ENCODE measurements at regions not wholly inside any gene's neighbourhood (a gene's known extent, or its start where the extent isn't known, plus 50 kb on each side); places are given as distances from the start of the nearest gene placed in this dataset.

- H3K9ac ChIP-seq, result no peak overlapping the region
- no peak overlapping the region for H3K27ac ChIP-seq
- no peak overlapping the region for H3K4me2 ChIP-seq (ENCODE audit: unreplicated experiment)
- H3K4me3 ChIP-seq, result no peak overlapping the region
- no peaks in the 10 kb centered on the region; the same call in 1 of the 2 replicates for H3K27me3 ChIP-seq (replicated peaks; ENCODE audit: insufficient read depth)
- H4K20me1 ChIP-seq (ENCODE audit: insufficient read depth), result no peaks in the 10 kb centered on the region
- in situ Hi-C loops (cut with MboI), result no loop called here
- H3K36me3 ChIP-seq (ENCODE audit: low read depth), result no peaks in the 10 kb centered on the region
- no peaks in the 10 kb centered on the region for H3K9me2 ChIP-seq (ENCODE audit: insufficient read depth)
- H3K79me2 ChIP-seq (ENCODE audit: insufficient read depth), result no peaks in the 10 kb centered on the region
- 85 to 96% methylated on average over 1 of the region's 1 CpG for WGBS, 2 experiments (ENCODE audit: low coverage in 1 of 2, low lambda C conversion rate in 2 of 2, missing lambda C conversion rate in 2 of 2)
- no peaks in the 10 kb centered on the region for H3K9me3 ChIP-seq (ENCODE audit: low read depth)
- H3F3A ChIP-seq (ENCODE audit: insufficient read depth), result no peaks in the 10 kb centered on the region
- H3K4me1 ChIP-seq (ENCODE audit: insufficient read depth), result no peaks in the 10 kb centered on the region
- TF ChIP-seq EZH2phosphoT487 (IDR thresholded peaks at IDR 0.05; ENCODE audit: insufficient read depth, low read depth) (no peak), EZH2 (IDR thresholded peaks at IDR 0.05; ENCODE audit: insufficient read depth, poor library complexity, severe bottlenecking) (no peak)
- H2AFZ ChIP-seq, result no peak overlapping the region
- DNase-seq, result no peak
These were observed 315.6 kb upstream of the HAND2 start for GRCh38 chr4:173845580-173845979.

GRCh38 chr4:173839865-173840264, 309.8 kb upstream of the HAND2 start:
- no peak overlapping the region for H3K4me2 ChIP-seq (ENCODE audit: unreplicated experiment)
- H3K4me1 ChIP-seq (ENCODE audit: insufficient read depth), result no peaks in the 10 kb centered on the region
- WGBS, 2 experiments (ENCODE audit: low coverage in 1 of 2, low lambda C conversion rate in 2 of 2, missing lambda C conversion rate in 2 of 2), result 66 to 69% methylated on average over 3 of the region's 3 CpGs
- no peak overlapping the region for H3K27ac ChIP-seq
- H2AFZ ChIP-seq, result no peak overlapping the region
- H3K9me3 ChIP-seq (ENCODE audit: low read depth), result no peaks in the 10 kb centered on the region
- no peaks in the 10 kb centered on the region for H3K79me2 ChIP-seq (ENCODE audit: insufficient read depth)
- H3K9me2 ChIP-seq (ENCODE audit: insufficient read depth), result no peaks in the 10 kb centered on the region
- H3K36me3 ChIP-seq (ENCODE audit: low read depth), result no peaks in the 10 kb centered on the region
- no peaks in the 10 kb centered on the region; the same call in 1 of the 2 replicates for H3K27me3 ChIP-seq (replicated peaks; ENCODE audit: insufficient read depth)
- TF ChIP-seq EZH2phosphoT487 (IDR thresholded peaks at IDR 0.05; ENCODE audit: insufficient read depth, low read depth) (no peak), EZH2 (IDR thresholded peaks at IDR 0.05; ENCODE audit: insufficient read depth, poor library complexity, severe bottlenecking) (no peak)
- DNase-seq, result no peak
- in situ Hi-C loops (cut with MboI), result no loop called here
- H3F3A ChIP-seq (ENCODE audit: insufficient read depth), result no peaks in the 10 kb centered on the region; the same call in 1 of the 2 replicates
- H3K9ac ChIP-seq, result no peak overlapping the region
- H4K20me1 ChIP-seq (ENCODE audit: insufficient read depth), result no peaks in the 10 kb centered on the region
- no peak overlapping the region for H3K4me3 ChIP-seq

DNA sequence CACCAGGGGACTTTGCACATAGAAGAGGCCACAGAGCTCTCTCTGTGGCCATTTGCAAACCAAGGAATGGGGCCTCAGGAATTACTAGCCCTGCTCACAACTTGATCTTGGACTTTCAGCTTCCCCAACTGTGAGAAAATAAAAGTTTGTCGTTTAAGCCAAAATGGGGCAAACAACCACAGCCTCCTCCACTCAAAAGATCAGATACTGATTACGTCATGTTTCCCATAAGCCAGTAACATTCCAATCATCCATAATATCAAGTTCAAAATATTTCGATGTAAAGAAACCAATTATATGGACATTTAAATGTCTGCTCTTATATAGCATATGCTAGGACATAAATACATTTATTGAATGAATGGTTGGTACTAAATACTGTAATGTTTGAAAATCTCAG, 307.5 kb upstream of the HAND2 start:
- no peaks in the 10 kb centered on the region for H3K27me3 ChIP-seq (replicated peaks; ENCODE audit: insufficient read depth)
- H3K4me3 ChIP-seq, result no peak overlapping the region
- H3K9me3 ChIP-seq (ENCODE audit: low read depth), result no peaks in the 10 kb centered on the region
- no peaks in the 10 kb centered on the region for H3K79me2 ChIP-seq (ENCODE audit: insufficient read depth)
- 36 to 39% methylated on average over 3 of the region's 3 CpGs for WGBS, 2 experiments (ENCODE audit: low coverage in 1 of 2, low lambda C conversion rate in 2 of 2, missing lambda C conversion rate in 2 of 2)
- H3K36me3 ChIP-seq (ENCODE audit: low read depth), result no peaks in the 10 kb centered on the region
- no peak overlapping the region for H3K4me2 ChIP-seq (ENCODE audit: unreplicated experiment)
- TF ChIP-seq EZH2 (IDR thresholded peaks at IDR 0.05; ENCODE audit: insufficient read depth, poor library complexity, severe bottlenecking), result no peak
- no peak for TF ChIP-seq EZH2phosphoT487 (IDR thresholded peaks at IDR 0.05; ENCODE audit: insufficient read depth, low read depth)
- H3K4me1 ChIP-seq (ENCODE audit: insufficient read depth), result no peaks in the 10 kb centered on the region
- DNase-seq, result no peak
- no peak overlapping the region for H3K9ac ChIP-seq
- H2AFZ ChIP-seq, result no peak overlapping the region
- H3K9me2 ChIP-seq (ENCODE audit: insufficient read depth), result no peaks in the 10 kb centered on the region
- H4K20me1 ChIP-seq (ENCODE audit: insufficient read depth), result no peaks in the 10 kb centered on the region
- in situ Hi-C loops (cut with MboI), result no loop called here
- no peaks in the 10 kb centered on the region; the same call in 1 of the 2 replicates for H3F3A ChIP-seq (ENCODE audit: insufficient read depth)
- no peak overlapping the region for H3K27ac ChIP-seq

DNA sequence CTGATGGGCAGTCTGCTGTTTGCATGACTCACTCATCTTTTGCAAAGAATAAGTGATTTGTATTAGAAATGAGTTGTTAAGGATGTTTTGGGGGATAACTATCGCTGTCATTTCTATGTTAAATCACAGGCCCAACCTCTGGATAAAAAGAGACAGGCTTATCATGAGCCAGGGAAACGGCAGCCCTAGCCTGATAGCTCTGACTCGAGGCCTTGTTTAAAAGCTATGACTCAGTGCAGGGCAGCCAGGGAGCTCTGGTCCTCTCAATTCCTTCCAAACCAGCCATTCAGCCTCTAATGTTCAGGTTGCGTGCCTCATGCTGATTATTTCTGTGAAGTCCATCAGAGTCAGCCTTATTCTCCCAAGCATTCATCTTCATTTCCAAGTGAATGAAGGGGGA, 305.9 kb upstream of the HAND2 start:
- DNase-seq, result peak; percentile 70
- in situ Hi-C loops (cut with MboI), result no loop called here

DNA sequence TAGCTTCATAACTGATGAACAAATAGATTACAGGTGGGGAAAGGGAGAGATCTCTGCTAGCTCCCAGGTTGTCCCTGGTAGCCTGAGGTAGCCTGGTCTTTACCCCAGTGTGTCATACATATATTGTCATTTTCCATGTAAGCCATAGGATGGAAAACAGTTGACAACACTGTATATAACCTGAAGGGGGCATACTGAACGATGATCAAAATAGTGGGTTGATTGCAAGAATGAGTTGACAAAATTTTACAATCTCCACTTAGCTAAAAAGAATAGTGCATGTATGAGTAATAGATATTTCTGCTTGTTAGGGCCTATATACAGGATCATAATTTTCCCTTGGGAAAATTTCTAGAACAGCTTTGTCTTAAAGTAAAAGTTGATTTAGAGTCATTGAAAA, 304.1 kb upstream of the HAND2 start:
- Histone ChIP-seq H3K9ac (no peak overlapping the region), H2AFZ (no peak overlapping the region), H3K79me2 (ENCODE audit: insufficient read depth) (no peaks in the 10 kb centered on the region), H3K4me1 (ENCODE audit: insufficient read depth) (no peaks in the 10 kb centered on the region), H3K36me3 (ENCODE audit: low read depth) (no peaks in the 10 kb centered on the region), H4K20me1 (ENCODE audit: insufficient read depth) (no peaks in the 10 kb centered on the region), H3F3A (ENCODE audit: insufficient read depth) (no peaks in the 10 kb centered on the region; the same call in 1 of the 2 replicates), H3K4me3 (no peak overlapping the region), H3K27ac (no peak overlapping the region), H3K9me3 (ENCODE audit: low read depth) (no peaks in the 10 kb centered on the region), H3K4me2 (ENCODE audit: unreplicated experiment) (no peak overlapping the region), H3K9me2 (ENCODE audit: insufficient read depth) (no peaks in the 10 kb centered on the region), H3K27me3 (replicated peaks; ENCODE audit: insufficient read depth) (no peaks in the 10 kb centered on the region)
- DNase-seq, result peak; percentile 33
- WGBS, 2 experiments (ENCODE audit: low coverage in 1 of 2, low lambda C conversion rate in 2 of 2, missing lambda C conversion rate in 2 of 2), result 58 to 59% methylated on average over 1 of the region's 1 CpG
- no peak for TF ChIP-seq EZH2phosphoT487 (IDR thresholded peaks at IDR 0.05; ENCODE audit: insufficient read depth, low read depth)
- no peak for TF ChIP-seq EZH2 (IDR thresholded peaks at IDR 0.05; ENCODE audit: insufficient read depth, poor library complexity, severe bottlenecking)
- in situ Hi-C loops (cut with MboI), result no loop called here

More for the DNA sequence above, 305.9 kb upstream of the HAND2 start:
- no peaks in the 10 kb centered on the region for H3K9me3 ChIP-seq (ENCODE audit: low read depth)
- no peak overlapping the region for H3K4me2 ChIP-seq (ENCODE audit: unreplicated experiment)
- no peak overlapping the region for H3K4me3 ChIP-seq
- no peaks in the 10 kb centered on the region; the same call in 1 of the 2 replicates for H3F3A ChIP-seq (ENCODE audit: insufficient read depth)
- H3K9me2 ChIP-seq (ENCODE audit: insufficient read depth), result no peaks in the 10 kb centered on the region
- TF ChIP-seq EZH2phosphoT487 (IDR thresholded peaks at IDR 0.05; ENCODE audit: insufficient read depth, low read depth), result no peak
- no peak for TF ChIP-seq EZH2 (IDR thresholded peaks at IDR 0.05; ENCODE audit: insufficient read depth, poor library complexity, severe bottlenecking)
- 54 to 56% methylated on average over 4 of the region's 4 CpGs for WGBS, 2 experiments (ENCODE audit: low coverage in 1 of 2, low lambda C conversion rate in 2 of 2, missing lambda C conversion rate in 2 of 2)
- H3K79me2 ChIP-seq (ENCODE audit: insufficient read depth), result no peaks in the 10 kb centered on the region
- H3K27me3 ChIP-seq (replicated peaks; ENCODE audit: insufficient read depth), result no peaks in the 10 kb centered on the region
- no peak overlapping the region for H3K9ac ChIP-seq
- no peak overlapping the region for H3K27ac ChIP-seq
- peak overlapping the region; percentile 32 for H2AFZ ChIP-seq
- H3K36me3 ChIP-seq (ENCODE audit: low read depth), result no peaks in the 10 kb centered on the region
- no peaks in the 10 kb centered on the region for H3K4me1 ChIP-seq (ENCODE audit: insufficient read depth)
- H4K20me1 ChIP-seq (ENCODE audit: insufficient read depth), result no peaks in the 10 kb centered on the region

Measured in GM23248 (cell line).